ENCODE measurements at regions not wholly inside any gene's neighbourhood (a gene's known extent, or its start where the extent isn't known, plus 50 kb on each side); places are given as distances from the start of the nearest gene placed in this dataset.

DNA sequence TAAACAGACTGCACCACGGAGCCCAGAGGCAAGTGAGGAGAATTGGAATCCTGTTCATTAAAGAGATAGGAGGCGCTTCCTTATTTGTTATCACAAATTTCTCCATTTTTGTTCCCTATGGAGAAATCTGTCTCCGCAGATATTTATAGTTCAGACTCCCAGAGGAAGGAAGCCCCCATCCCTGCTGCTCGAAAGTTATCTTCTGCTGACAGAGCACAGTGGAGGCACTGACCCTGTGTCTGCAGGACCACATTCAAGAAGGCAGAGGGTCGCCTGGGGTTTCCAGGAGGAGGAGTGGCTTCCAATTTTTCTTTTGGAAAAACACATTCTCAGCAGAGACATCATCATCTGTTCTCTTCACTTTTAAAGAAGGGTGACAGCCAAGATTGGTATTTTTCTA is 73.0 kb upstream of the GPR45 start:
- no peaks in the 10 kb centered on the region for H3K9me3 Mint-ChIP-seq (ENCODE audit: unreplicated experiment)
- H3K27me3 Mint-ChIP-seq (ENCODE audit: unreplicated experiment): peaks cover 6% of the 10 kb centered on the region
- H3K36me3 Mint-ChIP-seq (ENCODE audit: low read depth, unreplicated experiment): peaks cover 4% of the 10 kb centered on the region
- no peak overlapping the region for H3K4me3 Mint-ChIP-seq (ENCODE audit: unreplicated experiment)
- TF ChIP-seq, protein P1, sequence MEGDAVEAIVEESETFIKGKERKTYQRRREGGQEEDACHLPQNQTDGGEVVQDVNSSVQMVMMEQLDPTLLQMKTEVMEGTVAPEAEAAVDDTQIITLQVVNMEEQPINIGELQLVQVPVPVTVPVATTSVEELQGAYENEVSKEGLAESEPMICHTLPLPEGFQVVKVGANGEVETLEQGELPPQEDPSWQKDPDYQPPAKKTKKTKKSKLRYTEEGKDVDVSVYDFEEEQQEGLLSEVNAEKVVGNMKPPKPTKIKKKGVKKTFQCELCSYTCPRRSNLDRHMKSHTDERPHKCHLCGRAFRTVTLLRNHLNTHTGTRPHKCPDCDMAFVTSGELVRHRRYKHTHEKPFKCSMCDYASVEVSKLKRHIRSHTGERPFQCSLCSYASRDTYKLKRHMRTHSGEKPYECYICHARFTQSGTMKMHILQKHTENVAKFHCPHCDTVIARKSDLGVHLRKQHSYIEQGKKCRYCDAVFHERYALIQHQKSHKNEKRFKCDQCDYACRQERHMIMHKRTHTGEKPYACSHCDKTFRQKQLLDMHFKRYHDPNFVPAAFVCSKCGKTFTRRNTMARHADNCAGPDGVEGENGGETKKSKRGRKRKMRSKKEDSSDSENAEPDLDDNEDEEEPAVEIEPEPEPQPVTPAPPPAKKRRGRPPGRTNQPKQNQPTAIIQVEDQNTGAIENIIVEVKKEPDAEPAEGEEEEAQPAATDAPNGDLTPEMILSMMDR (IDR thresholded peaks at IDR 0.05; ENCODE audit: unreplicated experiment): no peak
- no peak for DNase-seq (ENCODE audit: low spot score)
- no peak overlapping the region for H3K27ac Mint-ChIP-seq (ENCODE audit: unreplicated experiment)
- peaks cover 33% of the 10 kb centered on the region for H3K4me1 Mint-ChIP-seq (ENCODE audit: unreplicated experiment)

GRCh38 chr2:105175231-105175630 is 66.3 kb upstream of the GPR45 start:
- Mint-ChIP-seq H3K4me1 (ENCODE audit: unreplicated experiment) (no peaks in the 10 kb centered on the region), H3K27ac (ENCODE audit: unreplicated experiment) (no peak overlapping the region), H3K27me3 (ENCODE audit: unreplicated experiment) (peaks cover 3% of the 10 kb centered on the region), H3K4me3 (ENCODE audit: unreplicated experiment) (no peak overlapping the region), H3K36me3 (ENCODE audit: low read depth, unreplicated experiment) (peaks cover 4% of the 10 kb centered on the region), H3K9me3 (ENCODE audit: unreplicated experiment) (no peaks in the 10 kb centered on the region)
- TF ChIP-seq, protein P1 (IDR thresholded peaks at IDR 0.05; ENCODE audit: unreplicated experiment): no peak
- no peak for DNase-seq (ENCODE audit: low spot score)

DNA sequence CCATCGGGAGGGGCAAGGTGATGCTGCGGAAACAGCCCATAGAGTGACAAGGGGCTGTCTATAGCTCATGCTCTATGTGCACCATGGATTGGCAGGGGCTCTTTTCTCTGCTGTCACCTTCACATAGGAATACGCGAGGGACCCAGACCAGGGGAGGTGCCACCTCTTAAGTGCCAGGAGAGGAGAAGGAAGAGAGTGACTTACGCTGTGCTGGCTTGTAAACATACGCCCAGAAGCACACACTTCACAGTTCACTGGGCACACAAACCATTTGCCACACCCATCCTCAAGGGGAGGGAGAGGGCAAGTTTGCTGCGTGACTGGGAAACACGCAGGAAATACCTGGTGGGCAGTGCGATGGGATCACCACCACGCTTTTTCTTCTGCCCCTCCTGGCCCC is 65.1 kb upstream of the GPR45 start:
- no peak overlapping the region for H3K4me3 Mint-ChIP-seq (ENCODE audit: unreplicated experiment)
- no peak for DNase-seq (ENCODE audit: low spot score)
- TF ChIP-seq, protein P1 (IDR thresholded peaks at IDR 0.05; ENCODE audit: unreplicated experiment): no peak
- peaks cover 6% of the 10 kb centered on the region for H3K4me1 Mint-ChIP-seq (ENCODE audit: unreplicated experiment)
- peaks cover 3% of the 10 kb centered on the region for H3K27me3 Mint-ChIP-seq (ENCODE audit: unreplicated experiment)
- no peak overlapping the region for H3K27ac Mint-ChIP-seq (ENCODE audit: unreplicated experiment)
- H3K36me3 Mint-ChIP-seq (ENCODE audit: low read depth, unreplicated experiment): peaks cover 4% of the 10 kb centered on the region
- no peaks in the 10 kb centered on the region for H3K9me3 Mint-ChIP-seq (ENCODE audit: unreplicated experiment)

DNA sequence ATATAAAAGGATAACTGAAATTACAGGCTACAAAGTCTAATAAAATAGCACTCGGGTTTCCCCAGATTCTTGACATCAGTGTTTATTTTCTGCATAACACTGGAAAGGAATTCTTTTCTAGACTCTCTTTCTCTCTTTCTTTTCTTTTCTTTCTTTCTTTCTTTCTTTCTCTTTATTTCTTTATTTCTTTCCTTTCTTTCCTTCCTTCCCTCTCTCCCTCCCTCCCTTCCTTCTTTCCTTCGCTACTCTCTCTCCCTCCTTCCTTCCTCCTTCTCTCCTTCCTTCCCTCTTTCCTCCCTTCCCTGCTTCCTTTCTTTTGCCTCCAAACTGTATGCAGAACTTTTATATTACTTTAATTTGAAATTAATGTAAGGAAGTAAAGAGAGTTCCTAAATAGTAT is 64.5 kb upstream of the GPR45 start:
- Mint-ChIP-seq H3K4me1 (ENCODE audit: unreplicated experiment) (peaks cover 8% of the 10 kb centered on the region), H3K27me3 (ENCODE audit: unreplicated experiment) (peaks cover 3% of the 10 kb centered on the region), H3K36me3 (ENCODE audit: low read depth, unreplicated experiment) (peaks cover 4% of the 10 kb centered on the region), H3K27ac (ENCODE audit: unreplicated experiment) (no peak overlapping the region), H3K4me3 (ENCODE audit: unreplicated experiment) (no peak overlapping the region), H3K9me3 (ENCODE audit: unreplicated experiment) (no peaks in the 10 kb centered on the region)
- DNase-seq (ENCODE audit: low spot score): no peak
- TF ChIP-seq, protein P1 (IDR thresholded peaks at IDR 0.05; ENCODE audit: unreplicated experiment): no peak

DNA sequence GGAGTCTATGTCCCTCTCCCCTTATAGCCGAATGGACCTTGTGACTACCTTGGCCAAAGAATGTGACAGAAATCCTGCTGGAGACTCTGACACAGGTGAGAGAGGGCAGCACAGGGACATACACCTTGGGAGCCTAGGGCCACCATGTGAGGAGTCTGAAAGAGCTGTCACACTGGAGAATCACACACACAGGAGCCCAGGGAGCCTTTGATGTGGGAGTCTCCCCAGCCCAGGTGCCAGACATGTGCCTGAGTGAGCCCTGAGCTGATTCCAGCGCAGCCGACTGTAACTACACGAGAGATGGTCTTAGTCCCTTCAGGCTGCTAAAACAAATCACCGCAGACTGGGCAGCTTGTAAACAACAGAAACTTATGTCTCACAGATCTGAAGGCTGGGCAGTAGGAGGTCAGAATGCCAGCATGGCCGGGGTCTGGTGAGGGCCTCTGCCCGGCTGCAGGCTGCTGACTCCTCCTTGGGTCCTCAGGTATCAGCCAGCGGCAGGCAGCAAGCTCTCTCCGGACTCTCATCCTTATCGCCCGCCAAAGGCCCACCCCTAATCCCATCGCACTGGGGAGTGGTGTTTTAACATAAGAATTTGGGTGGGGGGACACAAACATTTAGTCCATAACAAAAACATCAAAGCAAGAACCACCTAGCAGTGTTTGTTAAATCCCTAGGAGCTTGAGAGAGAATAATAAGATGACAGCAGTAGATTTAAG is 63.8 kb upstream of the GPR45 start:
- Mint-ChIP-seq H3K4me3 (ENCODE audit: unreplicated experiment) (no peak overlapping the region), H3K9me3 (ENCODE audit: unreplicated experiment) (no peaks in the 10 kb centered on the region), H3K36me3 (ENCODE audit: low read depth, unreplicated experiment) (peaks cover 4% of the 10 kb centered on the region), H3K27me3 (ENCODE audit: unreplicated experiment) (peaks cover 3% of the 10 kb centered on the region), H3K4me1 (ENCODE audit: unreplicated experiment) (peaks cover 8% of the 10 kb centered on the region), H3K27ac (ENCODE audit: unreplicated experiment) (no peak overlapping the region)
- TF ChIP-seq, protein P1 (IDR thresholded peaks at IDR 0.05; ENCODE audit: unreplicated experiment): no peak
- no peak for DNase-seq (ENCODE audit: low spot score)
